Central memory CD8-positive, alpha-beta T cell (primary cell): ENCODE measurements at regions not wholly inside any gene's neighbourhood (a gene's known extent, or its start where the extent isn't known, plus 50 kb on each side); places are given as distances from the start of the nearest gene placed in this dataset.
"Not testable (repeated sequence)": the region's sequence is repeated elsewhere in the genome, so short reads cannot be mapped to it uniquely, and the experiment has no call there.

ENCODE experiments used
- ATAC-seq: fragments of 150-1000 bp; cut with Tn5 transposase; replicated peaks from 2 replicates; pipeline ENCODE4 v1.10.0; 2022; ENCODE audit warnings: mild to moderate bottlenecking, moderate FRiP score, moderate number of reproducible peaks; ENCODE audit not compliant: poor library complexity, severe bottlenecking; ENCODE audit errors: extremely low read depth
- DNase-seq, 2 donors: peaks; one replicate each; pipeline ENCODE4 v3.0.0; 2021; ENCODE audit warnings: low spot score in 2 of 2
- H3K27ac Mint-ChIP-seq: one replicate; pipeline ENCODE4 v1.8.0; 2022; ENCODE audit warnings: low read depth, mild to moderate bottlenecking, moderate library complexity, mixed read lengths
- H3K27me3 Mint-ChIP-seq: one replicate; pipeline ENCODE4 v1.8.0; 2022; ENCODE audit warnings: mixed read lengths
- H3K36me3 Mint-ChIP-seq: one replicate; pipeline ENCODE4 v1.8.0; 2022; ENCODE audit warnings: mild to moderate bottlenecking, moderate library complexity, mixed read lengths; ENCODE audit not compliant: insufficient read depth
- H3K4me1 Mint-ChIP-seq: one replicate; pipeline ENCODE4 v1.8.0; 2022; ENCODE audit warnings: mixed read lengths
- H3K4me3 Mint-ChIP-seq: one replicate; pipeline ENCODE4 v1.8.0; 2022; ENCODE audit warnings: mild to moderate bottlenecking, moderate library complexity, mixed read lengths
- H3K9me3 Mint-ChIP-seq: one replicate; pipeline ENCODE4 v1.8.0; 2022; ENCODE audit warnings: mixed read lengths

- DNase-seq, result no peak
- peaks cover 5% of the 10 kb centered on the region for H3K9me3 Mint-ChIP-seq
- H3K4me1 Mint-ChIP-seq, result no peaks in the 10 kb centered on the region
- peaks cover 3% of the 10 kb centered on the region for H3K36me3 Mint-ChIP-seq
- no peak overlapping the region for H3K4me3 Mint-ChIP-seq
- no peaks in the 10 kb centered on the region for H3K27me3 Mint-ChIP-seq
- H3K27ac Mint-ChIP-seq, result no peak overlapping the region
- ATAC-seq, result no peak
Measured at GRCh38 chr12:97848051-97848450, 385.4 kb downstream of the RMST start.

- Mint-ChIP-seq H3K9me3 (peaks cover 14% of the 10 kb centered on the region), H3K27ac (no peak overlapping the region), H3K36me3 (no peaks in the 10 kb centered on the region), H3K4me1 (no peaks in the 10 kb centered on the region), H3K27me3 (no peaks in the 10 kb centered on the region), H3K4me3 (no peak overlapping the region)
- no peak for DNase-seq
- no peak for ATAC-seq
Measured at GRCh38 chr12:97854477-97854876, 391.9 kb downstream of the RMST start.

DNA sequence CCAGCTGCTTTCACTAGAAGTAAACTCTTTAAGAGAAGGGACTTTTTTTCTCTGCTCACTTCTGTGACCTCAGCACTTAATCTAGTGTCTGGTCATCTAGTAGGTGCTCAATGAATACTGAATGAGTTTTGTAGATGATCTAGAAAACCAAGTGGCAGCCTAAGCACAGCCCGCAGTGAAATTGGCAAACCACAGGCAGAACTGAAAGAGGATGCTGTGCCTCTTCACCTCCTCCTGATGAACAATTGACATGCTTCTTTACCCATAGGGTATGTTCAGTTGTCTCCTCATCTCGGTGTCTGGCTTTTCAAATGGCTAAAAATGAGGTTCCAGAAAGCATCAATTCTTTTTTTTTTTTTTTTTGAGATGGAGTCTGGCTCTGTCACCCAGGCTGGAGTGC, 399.5 kb downstream of the RMST start:
- H3K4me3 Mint-ChIP-seq, result no peak overlapping the region
- no peaks in the 10 kb centered on the region for H3K4me1 Mint-ChIP-seq
- no peaks in the 10 kb centered on the region for H3K36me3 Mint-ChIP-seq
- peaks cover 27% of the 10 kb centered on the region for H3K9me3 Mint-ChIP-seq
- DNase-seq (no peak), ATAC-seq (no peak)
- no peaks in the 10 kb centered on the region for H3K27me3 Mint-ChIP-seq
- H3K27ac Mint-ChIP-seq, result no peak overlapping the region

DNA sequence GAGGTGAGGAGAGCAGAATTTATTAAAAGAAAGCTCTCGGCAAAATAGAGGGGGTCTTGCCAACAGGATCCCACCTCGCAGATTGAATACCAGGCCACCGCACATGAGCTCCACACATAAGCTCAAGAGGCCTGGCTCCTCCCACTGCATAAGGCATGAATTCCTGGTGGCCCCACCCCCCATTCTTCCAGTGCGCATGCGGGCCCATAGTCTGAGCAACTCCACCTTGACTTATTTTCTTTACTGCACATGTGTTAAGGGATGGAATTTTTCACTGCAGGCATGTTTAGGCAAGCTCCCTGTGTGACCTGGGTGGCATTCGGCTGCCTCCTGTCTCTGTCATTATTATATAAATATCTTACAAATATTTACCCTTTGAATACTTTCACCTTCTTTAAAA, 412.5 kb downstream of the RMST start:
- ATAC-seq, result no peak
- H3K4me1 Mint-ChIP-seq, result no peaks in the 10 kb centered on the region
- no peak overlapping the region for H3K27ac Mint-ChIP-seq
- no peak for DNase-seq
- no peaks in the 10 kb centered on the region for H3K36me3 Mint-ChIP-seq
- no peaks in the 10 kb centered on the region for H3K27me3 Mint-ChIP-seq
- no peaks in the 10 kb centered on the region for H3K9me3 Mint-ChIP-seq
- no peak overlapping the region for H3K4me3 Mint-ChIP-seq

- DNase-seq, result no peak
- Mint-ChIP-seq H3K4me1 (no peaks in the 10 kb centered on the region), H3K9me3 (no peaks in the 10 kb centered on the region), H3K4me3 (no peak overlapping the region), H3K27me3 (no peaks in the 10 kb centered on the region), H3K36me3 (no peaks in the 10 kb centered on the region), H3K27ac (no peak overlapping the region)
- ATAC-seq, result no peak
Measured at GRCh38 chr12:97876780-97877179, 414.2 kb downstream of the RMST start.

- H3K4me3 Mint-ChIP-seq, result no peak overlapping the region
- H3K27ac Mint-ChIP-seq, result no peak overlapping the region
- no peak for ATAC-seq
- H3K27me3 Mint-ChIP-seq, result no peaks in the 10 kb centered on the region
- no peaks in the 10 kb centered on the region for H3K4me1 Mint-ChIP-seq
- H3K9me3 Mint-ChIP-seq, result no peaks in the 10 kb centered on the region
- no peaks in the 10 kb centered on the region for H3K36me3 Mint-ChIP-seq
- no peak for DNase-seq
Measured at GRCh38 chr12:97877404-97877803, 414.8 kb downstream of the RMST start.

DNA sequence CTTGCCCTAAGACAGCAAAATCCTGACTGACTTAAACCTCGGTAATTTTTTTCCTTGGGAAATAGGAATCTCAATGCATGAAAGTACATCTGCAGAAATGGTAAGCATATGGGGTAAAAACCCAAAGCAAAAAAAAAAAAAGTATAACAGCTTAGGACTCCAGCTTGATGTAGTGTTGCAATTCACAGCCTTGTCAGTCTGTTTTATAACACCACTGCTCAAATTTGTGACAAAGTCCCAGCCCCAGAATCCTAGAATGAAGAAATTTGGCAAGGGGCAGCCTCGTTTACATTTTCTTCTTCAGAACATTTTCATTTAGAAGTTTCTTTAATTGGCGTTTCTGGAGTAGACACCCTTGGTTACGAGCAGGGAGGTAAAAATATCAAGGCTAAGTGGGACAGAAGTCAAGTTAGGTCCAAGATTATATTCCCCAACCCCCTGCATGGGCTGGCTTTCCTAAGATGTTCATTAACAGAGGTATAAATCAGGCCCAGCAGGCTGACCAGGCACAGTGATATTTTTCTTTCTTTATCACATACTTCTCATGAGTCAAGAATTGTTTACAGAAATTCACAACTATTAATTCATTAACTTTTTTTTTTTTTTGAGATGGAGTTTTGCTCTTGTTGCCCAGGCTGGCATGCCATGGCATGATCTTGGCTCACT, 424.0 kb downstream of the RMST start:
- Mint-ChIP-seq H3K36me3 (no peaks in the 10 kb centered on the region), H3K4me1 (no peaks in the 10 kb centered on the region), H3K9me3 (peaks cover 8% of the 10 kb centered on the region), H3K27me3 (no peaks in the 10 kb centered on the region), H3K27ac (no peak overlapping the region), H3K4me3 (no peak overlapping the region)
- DNase-seq, result no peak
- no peak for ATAC-seq

DNA sequence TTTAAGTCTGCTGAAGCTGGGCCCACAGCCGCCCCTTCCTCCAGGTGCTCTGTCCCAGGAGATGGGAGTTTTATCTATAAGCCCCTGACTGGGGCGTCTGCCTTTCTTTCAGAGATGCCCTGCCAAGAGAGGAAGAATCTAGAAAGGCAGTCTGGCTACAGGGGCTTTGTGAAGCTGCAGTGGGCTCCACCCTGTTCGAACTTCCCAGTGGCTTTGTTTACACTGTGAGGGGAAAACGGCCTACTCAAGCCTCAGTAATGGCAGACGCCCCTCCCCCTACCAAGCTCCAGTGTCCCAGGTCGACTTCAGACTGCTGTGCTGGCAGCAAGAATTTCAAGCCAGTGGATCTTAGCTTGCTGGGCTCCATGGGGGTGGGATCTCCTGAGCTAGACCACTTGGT, 435.3 kb downstream of the RMST start:
- H3K36me3 Mint-ChIP-seq, DNase-seq, H3K4me1 Mint-ChIP-seq, H3K27ac Mint-ChIP-seq, H3K27me3 Mint-ChIP-seq, ATAC-seq, H3K4me3 Mint-ChIP-seq: not testable (repeated sequence)
- peaks cover 17% of the 10 kb centered on the region for H3K9me3 Mint-ChIP-seq

DNA sequence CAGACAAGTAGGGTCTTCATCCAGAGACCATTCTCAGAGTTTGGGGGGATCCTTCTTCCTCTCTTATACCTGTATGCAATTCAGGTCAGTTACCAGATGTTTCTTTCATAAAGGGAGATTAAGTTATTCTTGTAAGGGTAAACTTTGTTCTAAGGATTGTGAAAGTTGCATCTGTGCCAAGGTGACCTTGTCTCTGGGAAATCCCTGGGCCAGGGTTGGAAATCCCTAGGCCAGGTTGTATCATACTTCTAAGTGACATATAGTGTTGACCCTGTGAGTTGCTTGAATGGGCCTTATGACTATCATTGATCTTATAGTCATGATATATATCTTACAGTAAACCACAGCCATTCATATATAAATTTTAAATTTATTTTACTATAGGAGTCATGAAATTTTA, 436.9 kb downstream of the RMST start:
- Mint-ChIP-seq H3K4me3 (no peak overlapping the region), H3K9me3 (peaks cover 12% of the 10 kb centered on the region), H3K27me3 (no peaks in the 10 kb centered on the region), H3K27ac (no peak overlapping the region), H3K4me1 (no peaks in the 10 kb centered on the region), H3K36me3 (no peaks in the 10 kb centered on the region)
- ATAC-seq (no peak), DNase-seq (no peak)

DNA sequence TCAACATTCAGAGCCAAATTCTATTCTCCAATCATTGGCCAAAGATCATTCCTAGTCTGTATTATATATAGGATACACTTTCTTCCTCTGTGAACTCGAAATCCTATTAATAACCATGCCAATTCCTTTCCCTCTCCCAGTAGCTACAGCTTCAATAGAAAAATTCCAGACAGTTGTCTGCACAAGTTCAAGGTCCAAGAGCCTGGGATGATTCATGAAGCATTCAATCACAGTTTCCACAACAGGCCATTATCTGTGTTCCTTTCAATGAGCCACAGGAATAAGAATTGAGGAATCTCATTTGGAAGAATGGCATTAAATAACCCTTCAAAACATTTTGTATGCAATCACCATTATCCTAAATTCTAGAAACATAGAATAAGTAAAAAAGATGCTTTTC, 437.4 kb downstream of the RMST start:
- Mint-ChIP-seq H3K27ac (no peak overlapping the region), H3K4me3 (no peak overlapping the region), H3K9me3 (peaks cover 11% of the 10 kb centered on the region), H3K4me1 (no peaks in the 10 kb centered on the region), H3K36me3 (no peaks in the 10 kb centered on the region), H3K27me3 (no peaks in the 10 kb centered on the region)
- no peak for ATAC-seq
- DNase-seq, result no peak

GRCh38 chr12:97903356-97903755, 440.8 kb downstream of the RMST start:
- no peaks in the 10 kb centered on the region for H3K27me3 Mint-ChIP-seq
- H3K27ac Mint-ChIP-seq, result no peak overlapping the region
- no peaks in the 10 kb centered on the region for H3K9me3 Mint-ChIP-seq
- ATAC-seq (no peak), DNase-seq (no peak)
- H3K4me1 Mint-ChIP-seq, result no peaks in the 10 kb centered on the region
- H3K36me3 Mint-ChIP-seq, result no peaks in the 10 kb centered on the region
- no peak overlapping the region for H3K4me3 Mint-ChIP-seq

DNA sequence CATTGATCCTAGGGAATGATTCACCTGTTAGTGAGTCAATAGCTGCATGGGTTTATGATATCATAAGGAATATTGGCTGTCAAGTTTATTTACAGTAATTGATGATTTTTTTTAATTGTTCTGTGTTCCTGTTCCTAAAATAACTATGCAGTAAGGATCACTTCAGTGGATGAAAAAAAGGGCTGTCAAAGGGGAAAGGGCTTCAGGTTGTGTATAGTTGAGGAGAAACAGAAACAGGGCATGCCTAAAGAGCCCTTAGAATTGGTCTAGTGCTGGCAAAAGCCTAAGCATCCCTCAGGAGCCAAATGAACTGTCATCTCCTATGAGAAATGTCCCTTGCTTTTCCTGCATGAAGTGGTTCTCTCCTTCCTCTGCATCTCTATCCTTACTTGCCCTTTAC, 444.9 kb downstream of the RMST start:
- no peak overlapping the region for H3K27ac Mint-ChIP-seq
- ATAC-seq, result no peak
- H3K27me3 Mint-ChIP-seq, result no peaks in the 10 kb centered on the region
- DNase-seq, result no peak
- H3K9me3 Mint-ChIP-seq, result no peaks in the 10 kb centered on the region
- H3K36me3 Mint-ChIP-seq, result no peaks in the 10 kb centered on the region
- H3K4me3 Mint-ChIP-seq, result no peak overlapping the region
- no peaks in the 10 kb centered on the region for H3K4me1 Mint-ChIP-seq

DNA sequence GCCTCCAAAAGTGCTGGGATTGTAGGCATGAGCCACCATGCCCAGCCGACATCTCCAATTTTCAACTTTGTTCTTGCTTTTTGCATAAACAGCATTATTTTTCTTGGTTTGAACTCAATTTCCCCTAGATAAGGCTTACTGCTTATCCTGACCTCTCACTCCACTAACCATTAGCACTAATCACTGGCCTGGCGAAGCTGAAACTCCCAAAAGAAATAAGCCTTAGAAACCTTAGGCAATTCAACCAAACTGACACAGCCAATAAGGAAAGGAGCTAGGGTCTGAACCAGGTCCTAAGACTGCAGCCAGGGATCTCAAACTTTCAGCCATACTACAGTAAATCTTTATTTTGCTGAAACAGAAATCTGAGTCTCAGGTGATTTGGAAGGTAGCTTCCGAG, 448.0 kb downstream of the RMST start:
- Mint-ChIP-seq H3K27ac (no peak overlapping the region), H3K4me1 (no peaks in the 10 kb centered on the region), H3K27me3 (no peaks in the 10 kb centered on the region), H3K9me3 (no peaks in the 10 kb centered on the region), H3K4me3 (no peak overlapping the region), H3K36me3 (no peaks in the 10 kb centered on the region)
- ATAC-seq, result no peak
- no peak for DNase-seq

DNA sequence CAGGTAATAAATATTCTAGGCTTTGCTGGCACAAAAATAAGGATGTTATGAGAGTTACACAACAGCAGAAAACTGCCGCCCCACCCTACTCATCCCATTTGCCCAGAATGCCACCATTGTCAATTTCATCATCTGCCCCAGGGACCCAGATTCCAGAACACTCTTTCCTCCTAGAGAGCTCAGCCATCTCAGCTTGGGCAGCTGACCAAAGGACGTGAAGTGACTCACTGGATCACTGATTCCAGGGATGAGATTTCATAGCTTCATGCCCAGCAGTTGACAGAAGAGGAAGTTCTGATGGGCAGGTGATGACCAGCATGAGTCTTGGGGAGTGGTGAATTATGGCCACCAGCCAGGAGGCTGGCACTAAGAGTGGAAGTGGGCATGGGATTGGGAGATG, 450.3 kb downstream of the RMST start:
- no peak overlapping the region for H3K27ac Mint-ChIP-seq

More for the DNA sequence above, 450.3 kb downstream of the RMST start:
- Mint-ChIP-seq H3K4me1 (no peaks in the 10 kb centered on the region), H3K4me3 (no peak overlapping the region), H3K27me3 (no peaks in the 10 kb centered on the region), H3K9me3 (no peaks in the 10 kb centered on the region), H3K36me3 (no peaks in the 10 kb centered on the region)
- no peak for ATAC-seq
- no peak for DNase-seq
